ENCODE measurements at regions not wholly inside any gene's neighbourhood (a gene's known extent, or its start where the extent isn't known, plus 50 kb on each side); places are given as distances from the start of the nearest gene placed in this dataset.
"Not testable (repeated sequence)": the region's sequence is repeated elsewhere in the genome, so short reads cannot be mapped to it uniquely, and the experiment has no call there.

DNA sequence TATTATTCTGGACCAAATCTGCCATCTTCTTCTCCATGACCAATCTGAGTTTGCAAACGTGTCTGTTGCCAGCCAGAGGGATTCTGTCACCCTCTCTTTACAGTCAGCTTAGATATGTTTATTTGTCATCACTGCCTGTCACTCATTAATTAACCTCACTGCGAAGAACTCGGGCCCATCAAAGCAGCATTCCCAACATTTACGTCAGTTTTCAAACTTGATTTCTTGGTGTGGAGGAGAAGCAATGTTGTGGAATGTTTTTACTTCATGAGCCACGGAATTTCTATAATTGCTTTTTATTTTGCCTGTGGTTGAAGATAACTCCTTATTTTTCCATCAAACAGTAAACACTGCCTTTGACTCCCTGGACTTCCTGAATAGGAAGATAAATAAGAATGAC lies 91.8 kb upstream of the CNKSR3 start:
- DNase-seq (ENCODE audit: low spot score), result no peak

DNA sequence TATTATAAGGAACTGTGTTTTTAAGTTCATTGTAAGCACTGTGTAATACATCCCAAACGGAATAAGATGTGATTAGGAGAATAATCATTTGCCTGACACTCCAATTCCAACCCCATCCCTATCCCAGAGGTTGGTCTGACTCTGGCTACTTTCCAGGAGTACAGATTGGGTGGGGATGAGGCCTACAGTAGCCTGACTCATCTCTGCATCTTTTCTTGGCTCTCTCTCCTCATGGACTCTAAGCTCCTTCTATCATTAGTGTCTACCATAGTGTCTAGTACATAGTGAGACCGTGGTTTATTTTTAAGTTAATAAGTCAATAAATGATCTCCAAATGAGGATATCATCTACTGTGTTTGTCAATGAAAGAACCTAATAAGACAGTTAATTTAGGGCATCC lies 92.2 kb upstream of the CNKSR3 start:
- no peak for DNase-seq (ENCODE audit: low spot score)

GRCh38 chr6:154604119-154604518 lies 93.6 kb upstream of the CNKSR3 start:
- DNase-seq (ENCODE audit: low spot score), result no peak

- no peak for DNase-seq (ENCODE audit: low spot score)
Measured at GRCh38 chr6:154605178-154605881, 94.8 kb upstream of the CNKSR3 start.

DNA sequence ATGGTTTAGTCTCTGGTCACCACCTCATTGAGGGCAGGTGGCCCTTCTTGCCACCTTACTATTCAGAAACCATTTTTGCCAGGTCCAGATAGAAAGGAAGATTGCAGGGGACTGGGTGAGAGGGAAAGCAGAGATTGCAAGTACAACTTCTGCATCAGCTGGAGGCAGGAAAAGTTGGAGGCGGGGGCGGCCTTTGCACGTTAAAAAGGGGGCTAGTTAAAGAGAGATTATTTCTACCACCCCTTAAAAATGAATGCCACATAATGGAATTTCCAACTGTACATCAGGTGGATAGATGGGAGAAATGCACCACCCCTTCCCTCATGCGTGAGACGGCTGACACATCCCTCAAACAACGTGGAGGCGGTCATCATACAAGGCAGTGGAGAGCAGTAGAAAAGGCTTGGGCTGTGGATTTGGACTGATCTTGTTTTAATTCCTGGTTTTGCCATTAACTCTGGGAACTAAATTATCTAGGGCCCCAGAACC lies 95.4 kb upstream of the CNKSR3 start:
- no peak for DNase-seq (ENCODE audit: low spot score)

DNA sequence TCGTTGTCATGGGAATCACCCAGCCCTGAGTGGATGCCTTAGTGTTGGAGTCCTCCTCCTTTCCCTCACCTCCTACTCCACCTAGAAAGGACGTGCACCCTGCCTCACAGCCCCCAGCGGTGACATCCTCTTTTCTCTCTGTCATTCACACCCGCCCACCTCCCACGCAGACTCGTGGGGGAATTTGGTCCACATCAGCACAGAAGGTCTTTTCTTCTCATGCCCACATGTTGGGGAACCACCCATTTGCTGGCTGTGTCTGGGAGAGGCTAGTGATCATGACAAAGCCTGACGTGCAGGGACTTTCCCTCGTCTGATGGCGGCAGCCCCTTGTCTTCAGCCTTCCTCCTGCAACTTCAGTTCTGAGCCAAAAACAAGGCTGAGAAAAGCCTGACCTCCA lies 96.0 kb upstream of the CNKSR3 start:
- DNase-seq (ENCODE audit: low spot score), result no peak

DNA sequence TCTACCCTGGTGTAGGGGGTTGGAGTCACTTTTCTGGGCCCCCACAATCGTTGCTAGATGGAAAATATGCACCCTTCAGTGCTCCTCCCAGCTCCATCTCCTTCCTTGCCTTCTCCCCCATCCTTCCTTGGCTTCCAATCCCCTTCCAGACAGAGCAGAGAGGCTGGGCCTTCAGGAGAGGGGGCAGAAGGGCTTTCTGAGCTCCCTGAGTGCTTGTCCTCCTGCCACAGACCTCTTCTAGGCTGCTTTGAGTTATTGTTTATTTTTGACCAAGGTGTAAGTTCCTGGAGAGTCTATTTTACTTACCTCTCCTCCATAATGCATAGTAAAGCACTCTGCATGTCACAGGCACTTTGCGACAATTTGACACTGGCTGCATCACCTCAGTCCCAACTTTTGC lies 96.4 kb upstream of the CNKSR3 start:
- DNase-seq (ENCODE audit: low spot score), result no peak

DNA sequence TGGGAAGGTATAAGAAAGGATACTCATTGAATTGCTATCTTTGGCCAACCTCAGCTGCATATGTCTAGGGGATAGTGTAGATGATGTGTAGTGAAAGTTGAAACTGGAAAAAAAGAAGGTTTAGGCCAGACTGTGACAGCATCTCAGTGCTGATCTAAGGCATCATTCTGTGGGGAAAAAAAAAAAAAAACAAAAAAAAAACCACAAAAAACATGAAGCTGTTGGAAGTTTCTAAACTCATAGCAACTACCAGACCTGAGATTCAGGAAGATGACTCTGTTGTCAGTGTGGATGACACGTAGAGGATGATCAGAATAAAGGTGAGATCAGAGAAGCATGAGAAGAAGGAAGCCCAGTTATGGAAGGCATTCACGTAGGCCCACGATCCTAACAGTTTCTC lies 100.8 kb upstream of the CNKSR3 start:
- no peak for DNase-seq (ENCODE audit: low spot score)

GRCh38 chr6:154611847-154612246 lies 101.4 kb upstream of the CNKSR3 start:
- no peak for DNase-seq (ENCODE audit: low spot score)

GRCh38 chr6:154613137-154613676 lies 102.7 kb upstream of the CNKSR3 start:
- no peak for DNase-seq (ENCODE audit: low spot score)

GRCh38 chr6:154614101-154614500 lies 103.6 kb upstream of the CNKSR3 start:
- no peak for DNase-seq (ENCODE audit: low spot score)

GRCh38 chr6:154614641-154615040 lies 104.2 kb upstream of the CNKSR3 start:
- DNase-seq (ENCODE audit: low spot score), result no peak

GRCh38 chr6:154615483-154616025 lies 105.1 kb upstream of the CNKSR3 start:
- peak; percentile 7 for DNase-seq (ENCODE audit: low spot score)

GRCh38 chr6:154617175-154617574 lies 106.7 kb upstream of the CNKSR3 start:
- DNase-seq (ENCODE audit: low spot score), result no peak

GRCh38 chr6:154619146-154619545 lies 108.7 kb upstream of the CNKSR3 start:
- DNase-seq (ENCODE audit: low spot score), result no peak

- no peak for DNase-seq (ENCODE audit: low spot score)
Measured at GRCh38 chr6:154621686-154622085, 111.2 kb upstream of the CNKSR3 start.

- no peak for DNase-seq (ENCODE audit: low spot score)
Measured at GRCh38 chr6:154622618-154623336, 110.4 kb upstream of the SCAF8 start.

DNA sequence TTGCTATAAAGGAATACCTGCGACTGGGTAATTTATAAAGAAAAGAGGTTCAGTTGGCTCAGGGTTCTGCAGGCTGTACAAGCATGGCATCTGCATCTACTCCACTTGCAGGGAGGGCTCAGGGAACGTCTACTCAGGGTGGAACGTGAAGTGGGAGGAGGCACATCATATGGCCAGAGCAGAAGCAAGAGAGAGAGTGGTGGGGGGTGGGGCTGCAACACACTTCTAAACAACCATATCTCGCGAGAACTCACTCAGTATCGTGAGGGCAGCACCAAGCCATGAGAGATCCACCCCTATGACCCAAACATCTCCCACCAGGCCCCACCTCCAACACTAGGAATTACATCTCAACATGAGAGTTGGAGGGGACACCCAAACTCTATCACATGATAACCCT lies 109.8 kb upstream of the SCAF8 start:
- no peak for DNase-seq (ENCODE audit: low spot score)

GRCh38 chr6:154624038-154624599 lies 109.1 kb upstream of the SCAF8 start:
- no peak for DNase-seq (ENCODE audit: low spot score)

- DNase-seq (ENCODE audit: low spot score), result not testable (repeated sequence)
Measured at GRCh38 chr6:154624727-154625126, 108.5 kb upstream of the SCAF8 start.

DNA sequence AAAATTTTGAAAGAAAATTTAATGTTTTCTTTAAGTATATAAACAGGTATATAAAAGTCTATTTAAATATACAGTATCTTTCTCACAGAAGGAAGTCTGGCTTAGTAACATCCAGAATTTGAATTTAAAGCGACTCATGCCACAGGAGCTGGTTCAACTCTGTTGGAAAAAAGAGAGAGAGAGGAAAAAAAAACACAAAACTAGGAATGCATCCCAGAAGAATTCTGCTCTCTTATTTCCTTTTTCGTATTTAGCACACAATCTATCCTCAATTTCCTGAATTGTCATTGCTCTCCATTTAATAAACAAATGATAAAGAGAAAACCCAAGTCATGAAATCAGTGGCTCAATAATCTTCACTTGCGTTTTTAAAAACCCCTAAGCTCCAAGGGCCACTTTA lies 107.5 kb upstream of the SCAF8 start:
- DNase-seq (ENCODE audit: low spot score), result no peak

GRCh38 chr6:154629127-154629526 lies 104.1 kb upstream of the SCAF8 start:
- no peak for DNase-seq (ENCODE audit: low spot score)

DNA sequence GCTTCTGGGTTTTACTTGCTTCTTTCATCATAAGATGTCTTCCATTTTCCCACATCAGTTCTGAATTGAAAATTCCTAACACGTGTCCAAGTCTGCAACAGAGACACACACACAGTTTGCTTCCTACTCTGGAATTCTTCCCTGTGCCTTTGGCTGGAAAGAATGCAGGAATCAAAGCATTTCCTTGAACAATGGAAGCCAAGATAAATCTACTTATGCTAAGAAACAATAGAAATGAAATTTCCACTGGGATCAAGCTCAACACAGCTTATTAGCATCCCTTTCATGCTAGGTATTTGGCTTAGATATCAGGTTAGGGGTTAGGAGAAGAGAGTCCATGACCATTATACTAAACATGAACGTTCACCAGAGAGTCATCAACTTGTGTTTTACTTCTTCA lies 101.1 kb upstream of the SCAF8 start:
- DNase-seq (ENCODE audit: low spot score), result no peak
